WTC11 (cell line): ENCODE measurements at regions not wholly inside any gene's neighbourhood (a gene's known extent, or its start where the extent isn't known, plus 50 kb on each side); places are given as distances from the start of the nearest gene placed in this dataset.

Experiments
- ATAC-seq: fragments of 200-7000 bp; cut with Tn5 transposase; 2 replicates; pipeline ENCODE4 v1.10.0; 2021; ENCODE audit warnings: mild to moderate bottlenecking, moderate library complexity
- CTCF ChIA-PET: fragments of 300-600 bp; sonication (Branson Sonifier 250); formaldehyde crosslinking; loops from one replicate; lab custom pipeline; 2021; ENCODE audit warnings: antibody characterized with exemption; lab: Charles Lee
- POLR2A ChIA-PET: fragments of 350-600 bp; sonication (Branson Sonifier 250); formaldehyde crosslinking; loops from one replicate; lab custom pipeline; 2021; ENCODE audit warnings: antibody characterized with exemption; lab: Charles Lee
- DNase-seq: peaks from one replicate; pipeline ENCODE4 v3.0.0; 2021; ENCODE audit warnings: low spot score
- H3K27ac Mint-ChIP-seq: 2 replicates; pipeline ENCODE4 v1.8.0; 2021; ENCODE audit warnings: mixed read lengths
- H3K27me3 Mint-ChIP-seq: 2 replicates; pipeline ENCODE4 v1.8.0; 2021; ENCODE audit warnings: low read depth, mild to moderate bottlenecking, moderate library complexity, mixed read lengths
- H3K36me3 Mint-ChIP-seq: 2 replicates; pipeline ENCODE4 v1.8.0; 2021; ENCODE audit warnings: mixed read lengths
- H3K4me1 Mint-ChIP-seq: 2 replicates; pipeline ENCODE4 v1.8.0; 2022; ENCODE audit warnings: mixed read lengths
- H3K4me3 Mint-ChIP-seq: 2 replicates; pipeline ENCODE4 v1.8.0; 2021; ENCODE audit warnings: mild to moderate bottlenecking, moderate library complexity, mixed read lengths
- H3K9me3 Mint-ChIP-seq: 2 replicates; pipeline ENCODE4 v1.8.0; 2021; ENCODE audit warnings: mixed read lengths
- ATF2 ChIP-seq: sonication (generic); formaldehyde crosslinking; IDR thresholded peaks from 2 replicates; pipeline ENCODE4 v1.8.1; 2022; ENCODE audit warnings: low read depth, missing genetic modification reagents, borderline replicate concordance
- ATF3 ChIP-seq: sonication (generic); formaldehyde crosslinking; conservative IDR thresholded peaks from 2 replicates; pipeline ENCODE4 v1.8.1; 2022; ENCODE audit warnings: mild to moderate bottlenecking, missing genetic modification reagents
- CREM ChIP-seq: sonication (generic); formaldehyde crosslinking; IDR thresholded peaks from 2 replicates; pipeline ENCODE4 v1.8.1; 2022; ENCODE audit warnings: mild to moderate bottlenecking, missing genetic modification reagents, moderate library complexity
- ESRRA ChIP-seq: sonication (generic); formaldehyde crosslinking; IDR thresholded peaks from 2 replicates; pipeline ENCODE4 v1.8.1; 2022; ENCODE audit warnings: mild to moderate bottlenecking, missing genetic modification reagents, borderline replicate concordance
- ETV6 ChIP-seq: sonication (generic); formaldehyde crosslinking; IDR thresholded peaks from 2 replicates; pipeline ENCODE4 v1.8.1; 2022; ENCODE audit warnings: mild to moderate bottlenecking, missing genetic modification reagents
- JAZF1 ChIP-seq: fragments of 250-450 bp; sonication (Bioruptor Pico); IDR thresholded peaks from 2 replicates; pipeline ENCODE4 v1.9.0; 2021; ENCODE audit warnings: moderate library complexity, mild to moderate bottlenecking, inconsistent platforms
- KAT7 ChIP-seq: sonication (generic); formaldehyde crosslinking; IDR thresholded peaks from 2 replicates; pipeline ENCODE4 v1.8.1; 2023; ENCODE audit warnings: missing genetic modification reagents, mild to moderate bottlenecking, borderline replicate concordance
- MYBL2 ChIP-seq: sonication (generic); formaldehyde crosslinking; IDR thresholded peaks from 2 replicates; pipeline ENCODE4 v1.8.1; 2023; ENCODE audit warnings: mild to moderate bottlenecking, moderate library complexity, missing genetic modification reagents
- NFE2L1 ChIP-seq: sonication (generic); formaldehyde crosslinking; IDR thresholded peaks from 2 replicates; pipeline ENCODE4 v1.8.1; 2023; ENCODE audit warnings: missing genetic modification reagents
- OVOL2 ChIP-seq: fragments of 250-450 bp; sonication (Bioruptor Pico); IDR thresholded peaks from 2 replicates; pipeline ENCODE4 v1.9.0; 2021; ENCODE audit warnings: mild to moderate bottlenecking, borderline replicate concordance
- PRRX2 ChIP-seq: fragments of 250-450 bp; sonication (Bioruptor Pico); IDR thresholded peaks from 2 replicates; pipeline ENCODE4 v1.8.0; 2021; ENCODE audit warnings: mild to moderate bottlenecking
- SMAD3 ChIP-seq: sonication (generic); formaldehyde crosslinking; IDR thresholded peaks from 2 replicates; pipeline ENCODE4 v1.8.0; 2022; ENCODE audit warnings: missing genetic modification reagents, mild to moderate bottlenecking, borderline replicate concordance
- USF2 ChIP-seq: sonication (generic); formaldehyde crosslinking; IDR thresholded peaks from 2 replicates; pipeline ENCODE4 v1.8.1; 2023; ENCODE audit warnings: mild to moderate bottlenecking, missing genetic modification reagents, moderate library complexity
- ZBTB43 ChIP-seq: sonication (generic); formaldehyde crosslinking; IDR thresholded peaks from 2 replicates; pipeline ENCODE4 v1.8.1; 2023; ENCODE audit warnings: mild to moderate bottlenecking, missing genetic modification reagents
- ZNF232 ChIP-seq: sonication (generic); formaldehyde crosslinking; IDR thresholded peaks from 2 replicates; pipeline ENCODE4 v1.8.0; 2022; ENCODE audit warnings: mild to moderate bottlenecking, missing genetic modification reagents
- ZNF263 ChIP-seq: sonication (generic); formaldehyde crosslinking; IDR thresholded peaks from 2 replicates; pipeline ENCODE4 v1.8.1; 2022; ENCODE audit warnings: low read depth, mild to moderate bottlenecking, moderate library complexity, missing genetic modification reagents
- ZNF423 ChIP-seq: fragments of 250-450 bp; sonication (Bioruptor Pico); IDR thresholded peaks from 2 replicates; pipeline ENCODE4 v2.1.2; 2022; ENCODE audit warnings: mild to moderate bottlenecking, moderate library complexity
- ZNF671 ChIP-seq: fragments of 250-450 bp; sonication (Bioruptor Pico); IDR thresholded peaks from 2 replicates; pipeline ENCODE4 v1.8.0; 2021; ENCODE audit warnings: mild to moderate bottlenecking
- TF ChIP-seq, protein P1 (sequence below): sonication (generic); formaldehyde crosslinking; IDR thresholded peaks from 2 replicates; pipeline ENCODE4 v1.8.0; 2022; ENCODE audit warnings: missing genetic modification reagents
- TF ChIP-seq, protein P2 (sequence below): sonication (generic); formaldehyde crosslinking; conservative IDR thresholded peaks from 2 replicates; pipeline ENCODE4 v1.8.1; 2023; ENCODE audit warnings: mild to moderate bottlenecking, low read depth, missing genetic modification reagents, moderate library complexity
- TF ChIP-seq, protein P3 (sequence below): fragments of 250-450 bp; sonication (Bioruptor Pico); IDR thresholded peaks from 2 replicates; pipeline ENCODE4 v2.1.2; 2022; ENCODE audit warnings: mild to moderate bottlenecking, moderate library complexity

- Mint-ChIP-seq H3K27ac (no peak overlapping the region), H3K36me3 (no peaks in the 10 kb centered on the region), H3K27me3 (no peaks in the 10 kb centered on the region), H3K4me3 (no peak overlapping the region), H3K4me1 (peaks cover 6% of the 10 kb centered on the region), H3K9me3 (no peaks in the 10 kb centered on the region)
- no peak for ATAC-seq
- no peak for TF ChIP-seq ATF2 (CRISPR knock-in tag)
- TF ChIP-seq JAZF1 (CRISPR knock-in tag): no peak
- TF ChIP-seq CREM: no peak
- no peak for TF ChIP-seq ZNF671 (CRISPR knock-in tag)
- no peak for TF ChIP-seq ZNF423 (CRISPR knock-in tag)
- no peak for TF ChIP-seq ESRRA (CRISPR knock-in tag)
- TF ChIP-seq NFE2L1 (CRISPR knock-in tag): no peak
- TF ChIP-seq ATF3 (CRISPR knock-in tag): no peak
- no peak for TF ChIP-seq KAT7 (CRISPR knock-in tag)
- TF ChIP-seq USF2: no peak
- POLR2A ChIA-PET: no interaction called here
- no peak for DNase-seq
- CTCF ChIA-PET: no interaction called here
Measured at GRCh38 chr1:193413376-193413775, 227.0 kb upstream of the B3GALT2 start.

GRCh38 chr1:193412748-193413147 is 226.3 kb upstream of the B3GALT2 start:
- ChIA-PET POLR2A (no interaction called here), CTCF (no interaction called here)
- no peak for ATAC-seq
- TF ChIP-seq, protein P1, sequence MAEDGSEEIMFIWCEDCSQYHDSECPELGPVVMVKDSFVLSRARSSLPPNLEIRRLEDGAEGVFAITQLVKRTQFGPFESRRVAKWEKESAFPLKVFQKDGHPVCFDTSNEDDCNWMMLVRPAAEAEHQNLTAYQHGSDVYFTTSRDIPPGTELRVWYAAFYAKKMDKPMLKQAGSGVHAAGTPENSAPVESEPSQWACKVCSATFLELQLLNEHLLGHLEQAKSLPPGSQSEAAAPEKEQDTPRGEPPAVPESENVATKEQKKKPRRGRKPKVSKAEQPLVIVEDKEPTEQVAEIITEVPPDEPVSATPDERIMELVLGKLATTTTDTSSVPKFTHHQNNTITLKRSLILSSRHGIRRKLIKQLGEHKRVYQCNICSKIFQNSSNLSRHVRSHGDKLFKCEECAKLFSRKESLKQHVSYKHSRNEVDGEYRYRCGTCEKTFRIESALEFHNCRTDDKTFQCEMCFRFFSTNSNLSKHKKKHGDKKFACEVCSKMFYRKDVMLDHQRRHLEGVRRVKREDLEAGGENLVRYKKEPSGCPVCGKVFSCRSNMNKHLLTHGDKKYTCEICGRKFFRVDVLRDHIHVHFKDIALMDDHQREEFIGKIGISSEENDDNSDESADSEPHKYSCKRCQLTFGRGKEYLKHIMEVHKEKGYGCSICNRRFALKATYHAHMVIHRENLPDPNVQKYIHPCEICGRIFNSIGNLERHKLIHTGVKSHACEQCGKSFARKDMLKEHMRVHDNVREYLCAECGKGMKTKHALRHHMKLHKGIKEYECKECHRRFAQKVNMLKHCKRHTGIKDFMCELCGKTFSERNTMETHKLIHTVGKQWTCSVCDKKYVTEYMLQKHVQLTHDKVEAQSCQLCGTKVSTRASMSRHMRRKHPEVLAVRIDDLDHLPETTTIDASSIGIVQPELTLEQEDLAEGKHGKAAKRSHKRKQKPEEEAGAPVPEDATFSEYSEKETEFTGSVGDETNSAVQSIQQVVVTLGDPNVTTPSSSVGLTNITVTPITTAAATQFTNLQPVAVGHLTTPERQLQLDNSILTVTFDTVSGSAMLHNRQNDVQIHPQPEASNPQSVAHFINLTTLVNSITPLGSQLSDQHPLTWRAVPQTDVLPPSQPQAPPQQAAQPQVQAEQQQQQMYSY: no peak
- TF ChIP-seq, protein P2, sequence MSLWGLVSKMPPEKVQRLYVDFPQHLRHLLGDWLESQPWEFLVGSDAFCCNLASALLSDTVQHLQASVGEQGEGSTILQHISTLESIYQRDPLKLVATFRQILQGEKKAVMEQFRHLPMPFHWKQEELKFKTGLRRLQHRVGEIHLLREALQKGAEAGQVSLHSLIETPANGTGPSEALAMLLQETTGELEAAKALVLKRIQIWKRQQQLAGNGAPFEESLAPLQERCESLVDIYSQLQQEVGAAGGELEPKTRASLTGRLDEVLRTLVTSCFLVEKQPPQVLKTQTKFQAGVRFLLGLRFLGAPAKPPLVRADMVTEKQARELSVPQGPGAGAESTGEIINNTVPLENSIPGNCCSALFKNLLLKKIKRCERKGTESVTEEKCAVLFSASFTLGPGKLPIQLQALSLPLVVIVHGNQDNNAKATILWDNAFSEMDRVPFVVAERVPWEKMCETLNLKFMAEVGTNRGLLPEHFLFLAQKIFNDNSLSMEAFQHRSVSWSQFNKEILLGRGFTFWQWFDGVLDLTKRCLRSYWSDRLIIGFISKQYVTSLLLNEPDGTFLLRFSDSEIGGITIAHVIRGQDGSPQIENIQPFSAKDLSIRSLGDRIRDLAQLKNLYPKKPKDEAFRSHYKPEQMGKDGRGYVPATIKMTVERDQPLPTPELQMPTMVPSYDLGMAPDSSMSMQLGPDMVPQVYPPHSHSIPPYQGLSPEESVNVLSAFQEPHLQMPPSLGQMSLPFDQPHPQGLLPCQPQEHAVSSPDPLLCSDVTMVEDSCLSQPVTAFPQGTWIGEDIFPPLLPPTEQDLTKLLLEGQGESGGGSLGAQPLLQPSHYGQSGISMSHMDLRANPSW (CRISPR knock-in tag): no peak
- TF ChIP-seq ZNF263: no peak
- TF ChIP-seq, protein P3, sequence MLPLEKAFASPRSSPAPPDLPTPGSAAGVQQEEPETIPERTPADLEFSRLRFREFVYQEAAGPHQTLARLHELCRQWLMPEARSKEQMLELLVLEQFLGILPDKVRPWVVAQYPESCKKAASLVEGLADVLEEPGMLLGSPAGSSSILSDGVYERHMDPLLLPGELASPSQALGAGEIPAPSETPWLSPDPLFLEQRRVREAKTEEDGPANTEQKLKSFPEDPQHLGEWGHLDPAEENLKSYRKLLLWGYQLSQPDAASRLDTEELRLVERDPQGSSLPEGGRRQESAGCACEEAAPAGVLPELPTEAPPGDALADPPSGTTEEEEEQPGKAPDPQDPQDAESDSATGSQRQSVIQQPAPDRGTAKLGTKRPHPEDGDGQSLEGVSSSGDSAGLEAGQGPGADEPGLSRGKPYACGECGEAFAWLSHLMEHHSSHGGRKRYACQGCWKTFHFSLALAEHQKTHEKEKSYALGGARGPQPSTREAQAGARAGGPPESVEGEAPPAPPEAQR: no peak
- TF ChIP-seq OVOL2 (CRISPR knock-in tag): no peak
- no peak for TF ChIP-seq ETV6
- TF ChIP-seq PRRX2 (CRISPR knock-in tag): no peak
- TF ChIP-seq ZBTB43 (CRISPR knock-in tag): no peak
- TF ChIP-seq ZNF232 (CRISPR knock-in tag): no peak
- TF ChIP-seq MYBL2 (CRISPR knock-in tag): no peak
- TF ChIP-seq ZNF423 (CRISPR knock-in tag): no peak
- no peak for TF ChIP-seq ATF3 (CRISPR knock-in tag)
- TF ChIP-seq SMAD3 (CRISPR knock-in tag): no peak
- Mint-ChIP-seq H3K27me3 (no peaks in the 10 kb centered on the region), H3K36me3 (no peaks in the 10 kb centered on the region), H3K9me3 (no peaks in the 10 kb centered on the region), H3K4me3 (no peak overlapping the region), H3K27ac (no peak overlapping the region), H3K4me1 (peaks cover 6% of the 10 kb centered on the region)
- no peak for DNase-seq
